Gastroesophageal sphincter (tissue), 3 donors: ENCODE measurements at regions not wholly inside any gene's neighbourhood (a gene's known extent, or its start where the extent isn't known, plus 50 kb on each side); places are given as distances from the start of the nearest gene placed in this dataset.

Source experiments
- EP300 ChIP-seq: sonication (generic); formaldehyde crosslinking; IDR thresholded peaks from one replicate; pipeline ENCODE4 v1.6.1; 2017; ENCODE audit warnings: antibody characterized with exemption, mild to moderate bottlenecking
- POLR2A ChIP-seq, 2 donors: fragments of 450-650 bp; IDR thresholded peaks; one replicate each; pipeline ENCODE4 v1.6.1; 2017; ENCODE audit warnings: antibody characterized with exemption in 2 of 2, mild to moderate bottlenecking in 2 of 2, moderate library complexity in 1 of 2
- TF ChIP-seq, protein P1 (sequence below), 4 experiments: fragments of 200-600 bp in 2 of 4; fragments of 450-650 bp in 2 of 4; sonication (generic) in 1 of 4; IDR thresholded peaks; one replicate each; pipeline ENCODE4 v1.5.1; 2017 to 2019; ENCODE audit warnings: antibody characterized with exemption in 4 of 4, mild to moderate bottlenecking in 2 of 4, moderate library complexity in 2 of 4

DNA sequence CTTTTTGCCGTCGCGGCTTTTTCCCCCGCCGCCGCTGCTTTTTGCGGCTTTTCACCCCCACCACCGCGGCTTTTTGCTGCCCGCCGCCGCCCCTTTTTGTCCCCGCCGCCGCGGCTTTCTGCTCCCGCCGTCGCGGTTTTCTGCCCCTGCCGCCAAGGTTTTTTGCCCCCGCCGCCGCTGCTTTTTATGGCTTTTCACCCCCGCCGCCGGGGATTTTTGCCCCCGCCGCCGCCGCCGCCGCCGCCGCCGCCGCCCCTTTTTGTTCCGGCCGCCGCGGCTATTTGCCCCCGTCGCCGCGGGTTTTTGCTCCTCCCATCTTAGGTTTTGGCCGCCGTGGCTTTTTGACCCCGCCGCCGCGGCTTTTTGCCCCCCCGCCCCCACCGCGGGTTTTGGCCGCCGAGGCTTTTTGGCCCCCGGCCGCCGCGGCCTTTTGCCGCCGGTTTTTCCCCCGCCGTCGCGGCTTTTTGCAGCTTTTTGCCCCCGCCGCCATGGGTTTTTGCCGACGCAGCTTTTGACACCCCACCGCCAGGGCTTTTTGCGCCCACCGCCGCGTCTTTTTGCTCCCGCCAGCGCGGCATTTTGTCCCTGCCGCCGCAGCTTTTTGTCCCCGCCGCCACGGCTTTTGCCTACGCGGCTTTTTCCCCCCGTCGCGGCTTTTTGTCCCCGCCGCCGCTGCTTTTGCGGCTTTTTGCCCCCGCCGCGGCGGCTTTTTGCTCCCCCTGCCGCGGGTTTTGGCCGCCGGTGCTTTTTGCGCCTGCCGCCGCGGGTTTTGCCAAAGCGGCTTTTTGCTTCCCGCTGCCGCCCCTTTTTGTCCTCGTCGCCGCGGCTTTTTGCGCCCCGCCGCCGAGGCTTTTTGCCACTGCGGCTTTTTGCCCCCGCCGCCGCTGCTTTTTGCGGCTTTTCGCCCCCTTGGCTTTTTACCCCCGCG lies 519.4 kb upstream of the WSB1 start:
- TF ChIP-seq POLR2A (IDR thresholded peaks at IDR 0.05) (no peak), EP300 (no peak)
- TF ChIP-seq, protein P1, sequence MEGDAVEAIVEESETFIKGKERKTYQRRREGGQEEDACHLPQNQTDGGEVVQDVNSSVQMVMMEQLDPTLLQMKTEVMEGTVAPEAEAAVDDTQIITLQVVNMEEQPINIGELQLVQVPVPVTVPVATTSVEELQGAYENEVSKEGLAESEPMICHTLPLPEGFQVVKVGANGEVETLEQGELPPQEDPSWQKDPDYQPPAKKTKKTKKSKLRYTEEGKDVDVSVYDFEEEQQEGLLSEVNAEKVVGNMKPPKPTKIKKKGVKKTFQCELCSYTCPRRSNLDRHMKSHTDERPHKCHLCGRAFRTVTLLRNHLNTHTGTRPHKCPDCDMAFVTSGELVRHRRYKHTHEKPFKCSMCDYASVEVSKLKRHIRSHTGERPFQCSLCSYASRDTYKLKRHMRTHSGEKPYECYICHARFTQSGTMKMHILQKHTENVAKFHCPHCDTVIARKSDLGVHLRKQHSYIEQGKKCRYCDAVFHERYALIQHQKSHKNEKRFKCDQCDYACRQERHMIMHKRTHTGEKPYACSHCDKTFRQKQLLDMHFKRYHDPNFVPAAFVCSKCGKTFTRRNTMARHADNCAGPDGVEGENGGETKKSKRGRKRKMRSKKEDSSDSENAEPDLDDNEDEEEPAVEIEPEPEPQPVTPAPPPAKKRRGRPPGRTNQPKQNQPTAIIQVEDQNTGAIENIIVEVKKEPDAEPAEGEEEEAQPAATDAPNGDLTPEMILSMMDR (IDR thresholded peaks at IDR 0.05), result no peak
